ENCODE measurements at regions not wholly inside any gene's neighbourhood (a gene's known extent, or its start where the extent isn't known, plus 50 kb on each side); places are given as distances from the start of the nearest gene placed in this dataset.

- H3K27me3 ChIP-seq (ENCODE audit: low read depth) = no peaks in the 10 kb centered on the region
- no peaks in the 10 kb centered on the region for H3K4me1 ChIP-seq
- intact Hi-C loops (cut with DNase I) = no loop called here
- H3K4me3 ChIP-seq = no peak overlapping the region
- ATAC-seq (no peak), DNase-seq (no peak)
- no peak for TF ChIP-seq CTCF (IDR thresholded peaks at IDR 0.05)
- H3K36me3 ChIP-seq = no peaks in the 10 kb centered on the region
- no peaks in the 10 kb centered on the region for H3K9me3 ChIP-seq
- H3K27ac ChIP-seq = no peak overlapping the region
Measured at GRCh38 chr1:87474098-87474497, 145.4 kb downstream of the LMO4 start.

- TF ChIP-seq CTCF (IDR thresholded peaks at IDR 0.05) = no peak
- no peaks in the 10 kb centered on the region for H3K36me3 ChIP-seq
- ATAC-seq (no peak), DNase-seq (no peak)
- intact Hi-C loops (cut with DNase I) = no loop called here
- no peaks in the 10 kb centered on the region for H3K27me3 ChIP-seq (ENCODE audit: low read depth)
- no peaks in the 10 kb centered on the region for H3K4me1 ChIP-seq
- H3K27ac ChIP-seq = no peak overlapping the region
- no peak overlapping the region for H3K4me3 ChIP-seq
- H3K9me3 ChIP-seq = no peaks in the 10 kb centered on the region
Measured at GRCh38 chr1:87478231-87478630, 149.6 kb downstream of the LMO4 start.

GRCh38 chr1:87495147-87495546 lies 166.5 kb downstream of the LMO4 start:
- H3K4me1 ChIP-seq = no peaks in the 10 kb centered on the region
- H3K36me3 ChIP-seq = no peaks in the 10 kb centered on the region
- no peaks in the 10 kb centered on the region for H3K9me3 ChIP-seq
- no peak overlapping the region for H3K4me3 ChIP-seq
- no peak for DNase-seq
- H3K27me3 ChIP-seq (ENCODE audit: low read depth) = no peaks in the 10 kb centered on the region
- TF ChIP-seq CTCF (IDR thresholded peaks at IDR 0.05) = no peak
- H3K27ac ChIP-seq = no peak overlapping the region
- ATAC-seq = no peak
- intact Hi-C loops (cut with DNase I) = no loop called here

- intact Hi-C loops (cut with DNase I) = no loop called here
- no peaks in the 10 kb centered on the region for H3K4me1 ChIP-seq
- TF ChIP-seq CTCF (IDR thresholded peaks at IDR 0.05) = no peak
- DNase-seq (no peak), ATAC-seq (no peak)
- no peak overlapping the region for H3K27ac ChIP-seq
- no peaks in the 10 kb centered on the region for H3K36me3 ChIP-seq
- no peak overlapping the region for H3K4me3 ChIP-seq
- H3K9me3 ChIP-seq = no peaks in the 10 kb centered on the region
- H3K27me3 ChIP-seq (ENCODE audit: low read depth) = no peaks in the 10 kb centered on the region
Measured at GRCh38 chr1:87495870-87496269, 167.2 kb downstream of the LMO4 start.

GRCh38 chr1:87497380-87498203 lies 168.9 kb downstream of the LMO4 start:
- no peak overlapping the region for H3K27ac ChIP-seq
- no peaks in the 10 kb centered on the region for H3K36me3 ChIP-seq
- H3K4me3 ChIP-seq = no peak overlapping the region
- TF ChIP-seq CTCF (IDR thresholded peaks at IDR 0.05) = no peak
- H3K27me3 ChIP-seq (ENCODE audit: low read depth) = no peaks in the 10 kb centered on the region
- H3K4me1 ChIP-seq = no peaks in the 10 kb centered on the region
- H3K9me3 ChIP-seq = no peaks in the 10 kb centered on the region
- DNase-seq (no peak), ATAC-seq (no peak)
- intact Hi-C loops (cut with DNase I) = no loop called here
